Endothelial cell of umbilical vein (primary cell): ENCODE measurements at regions not wholly inside any gene's neighbourhood (a gene's known extent, or its start where the extent isn't known, plus 50 kb on each side); places are given as distances from the start of the nearest gene placed in this dataset.
A peak's percentile ranks its signal among the peaks of the same experiment; 100 is the strongest.

Experiments used
- BruUV-seq: library from RNA; stranded (reverse); fragments of 400-500 nt; replicated peaks from 2 replicates; lab custom pipeline; 2021; lab: Mats Ljungman, UMichigan
- CTCF ChIA-PET: fragments of 300-600, 350-600 bp; sonication (Branson Sonifier 250); formaldehyde crosslinking; loops from one replicate; lab custom pipeline; 2021; ENCODE audit warnings: antibody characterized with exemption, inconsistent platforms; lab: Charles Lee
- POLR2A ChIA-PET: fragments of 300-600, 350-600 bp; sonication (Branson Sonifier 250); formaldehyde crosslinking; loops from one replicate; lab custom pipeline; 2021; ENCODE audit warnings: antibody characterized with exemption, inconsistent platforms; lab: Charles Lee
- DNase-seq: peaks from one replicate; pipeline ENCODE4 v3.0.0-alpha.2; 2011; ENCODE audit warnings: low read depth, low spot score
- FAIRE-seq: peaks from 2 replicates; lab custom pipeline; 2011; peaks lifted over from hg19 to GRCh38; lab: Jason Lieb, UNC
- H2AFZ ChIP-seq: 2 replicates; pipeline ENCODE4 v1.6.0; 2012; ENCODE audit warnings: low read depth, low read length, control low read depth, inconsistent platforms
- H3K27ac ChIP-seq: 2 replicates; pipeline ENCODE4 v1.5.1; 2011; ENCODE audit warnings: low read depth, mild to moderate bottlenecking, control low read depth, low read length, moderate library complexity; ENCODE audit not compliant: insufficient read depth
- H3K27me3 ChIP-seq, 2 experiments: 2 replicates each; pipeline versions ENCODE4 v1.6.0 to v1.6.1; 2011; ENCODE audit warnings: low read length in 2 of 2, mixed read lengths in 1 of 2; ENCODE audit not compliant: control insufficient read depth in 2 of 2, insufficient read depth in 2 of 2
- H3K36me3 ChIP-seq, 2 experiments: 2 replicates in 1 of 2; 3 replicates in 1 of 2; pipeline ENCODE4 v1.5.1; 2011; ENCODE audit warnings: low read length in 2 of 2, mild to moderate bottlenecking in 1 of 2, moderate library complexity in 1 of 2; ENCODE audit not compliant: control insufficient read depth in 2 of 2, insufficient read depth in 2 of 2; ENCODE audit errors: extremely low read depth in 1 of 2
- H3K4me1 ChIP-seq: 3 replicates; pipeline ENCODE4 v1.5.1; 2011; ENCODE audit warnings: mild to moderate bottlenecking, low read length; ENCODE audit not compliant: control insufficient read depth, insufficient read depth; ENCODE audit errors: extremely low read depth
- H3K4me2 ChIP-seq: 2 replicates; pipeline ENCODE4 v1.6.1; 2011; ENCODE audit warnings: low read length, control low read depth, mixed read lengths; ENCODE audit not compliant: insufficient read depth
- H3K4me3 ChIP-seq, 3 experiments: fragments of 200-600 bp in 1 of 3; sonication (generic), shearing (Covaris generic) in 1 of 3; replicated peaks in 1 of 3; 2 replicates each; pipeline ENCODE4 v1.5.1; 2011 to 2016; ENCODE audit warnings: control low read depth in 3 of 3, low read length in 3 of 3, mild to moderate bottlenecking in 2 of 3, inconsistent platforms in 1 of 3, low read depth in 1 of 3, moderate library complexity in 1 of 3; ENCODE audit not compliant: insufficient read depth in 1 of 3
- H3K79me2 ChIP-seq: 2 replicates; pipeline ENCODE4 v1.6.0; 2012; ENCODE audit warnings: low read length, inconsistent platforms; ENCODE audit not compliant: control insufficient read depth, insufficient read depth
- H3K9ac ChIP-seq: replicated peaks from 2 replicates; pipeline ENCODE3; 2011; ENCODE audit warnings: low read length, control low read depth; ENCODE audit not compliant: insufficient read depth; ENCODE audit errors: extremely low read depth
- H3K9me1 ChIP-seq: replicated peaks from 3 replicates; pipeline ENCODE4 v1.6.0; 2011; ENCODE audit warnings: mild to moderate bottlenecking, low read length; ENCODE audit not compliant: control insufficient read depth, insufficient read depth; ENCODE audit errors: extremely low read depth
- H3K9me3 ChIP-seq: replicated peaks from 2 replicates; pipeline ENCODE4 v1.5.1; 2012; ENCODE audit warnings: low read length, inconsistent platforms; ENCODE audit not compliant: control insufficient read depth, insufficient read depth
- H4K20me1 ChIP-seq: replicated peaks from 2 replicates; pipeline ENCODE3; 2011; ENCODE audit warnings: mild to moderate bottlenecking, low read length; ENCODE audit not compliant: control insufficient read depth, insufficient read depth; ENCODE audit errors: extremely low read depth
- FOS ChIP-seq: IDR thresholded peaks from 2 replicates; pipeline ENCODE4 v1.6.1; 2011; ENCODE audit warnings: mild to moderate bottlenecking, low read length, moderate library complexity, borderline replicate concordance; ENCODE audit not compliant: insufficient read depth
- GATA2 ChIP-seq: IDR thresholded peaks from 2 replicates; pipeline ENCODE4 v1.7.0; 2011; ENCODE audit warnings: low read depth, mild to moderate bottlenecking, moderate library complexity, mixed read lengths, low read length; ENCODE audit not compliant: insufficient read length, insufficient read depth
- POLR2A ChIP-seq: IDR thresholded peaks from 2 replicates; pipeline ENCODE4 v1.6.1; 2012; ENCODE audit warnings: low read depth, mild to moderate bottlenecking, control low read depth, low read length
- POLR2AphosphoS5 ChIP-seq: IDR thresholded peaks from 2 replicates; pipeline ENCODE4 v1.6.1; 2012; ENCODE audit warnings: low read depth, mild to moderate bottlenecking, control low read depth, low read length, moderate library complexity; ENCODE audit not compliant: insufficient read depth
- dilution Hi-C: fragments of 300-500 bp; cut with MboI; formaldehyde crosslinking; loops from one replicate; pipeline ENCODE4 v1.15.0; 2019; ENCODE audit warnings: low sequenced_read_pairs; ENCODE audit not compliant: extremely low pct_ligation_motif_present
- intact Hi-C: fragments of 100-400 bp; cut with micrococcal nuclease; formaldehyde crosslinking; loops from one replicate; pipeline ENCODE4 v1.10.0; 2022
- TF ChIP-seq, protein P1 (sequence below), 2 donors: IDR thresholded peaks; 1 replicate in 1 of 2; 2 replicates in 1 of 2; pipeline ENCODE4 v1.5.1; 2011; ENCODE audit warnings: low read length in 2 of 2, mild to moderate bottlenecking in 2 of 2, moderate library complexity in 2 of 2, control low read depth in 1 of 2, inconsistent platforms in 1 of 2, low read depth in 1 of 2; ENCODE audit not compliant: insufficient read depth in 1 of 2; ENCODE audit errors: extremely low read depth in 1 of 2
- TF ChIP-seq, protein P2 (sequence below): IDR thresholded peaks from 2 replicates; pipeline ENCODE4 v1.6.1; 2011; ENCODE audit not compliant: insufficient read depth, insufficient read length

DNA sequence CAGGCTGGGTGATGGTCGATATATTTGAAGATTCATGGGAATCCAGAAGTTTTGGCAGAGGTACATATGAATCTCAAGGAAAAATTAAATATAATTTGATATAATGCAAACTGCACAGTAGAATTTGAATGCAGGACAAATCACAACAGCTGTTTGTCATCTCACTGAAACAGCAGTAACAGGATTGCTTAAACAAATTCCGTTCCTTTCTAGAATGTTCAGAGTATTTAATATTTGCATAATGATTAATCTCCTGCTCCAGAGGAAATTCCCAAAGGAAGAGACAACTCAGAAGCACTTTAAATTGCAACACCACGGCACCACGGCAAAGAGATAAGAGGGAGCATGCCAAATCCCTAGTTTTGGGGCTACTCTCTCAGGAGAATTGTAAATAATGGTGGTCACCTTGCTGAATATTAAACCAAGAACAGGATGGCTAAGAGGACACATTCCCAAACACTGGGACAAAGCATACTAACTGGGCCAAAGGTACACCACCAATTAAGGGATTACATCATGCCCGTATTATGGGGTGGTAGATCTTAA, 67.8 kb upstream of the MAP4K3 start:
- FAIRE-seq, result peak; percentile 26
- H3K79me2 ChIP-seq, result no peaks in the 10 kb centered on the region
- intact Hi-C loops (loop anchor here (1.0 kb wide), 1 partner anchor 7 kb away; no protein-coding TSS in a partner anchor), dilution Hi-C loops (no loop called here)
- H3K9ac ChIP-seq, result no peak overlapping the region
- CTCF ChIA-PET, result no interaction called here
- no TSS peak for BruUV-seq
- no peak overlapping the region for H3K4me3 ChIP-seq
- H3K9me1 ChIP-seq, result no peaks in the 10 kb centered on the region
- no peaks in the 10 kb centered on the region for H3K27me3 ChIP-seq
- H2AFZ ChIP-seq, result peak overlapping the region; percentile 81
- H3K36me3 ChIP-seq, result no peaks in the 10 kb centered on the region
- no peaks in the 10 kb centered on the region for H4K20me1 ChIP-seq
- H3K9me3 ChIP-seq, result no peaks in the 10 kb centered on the region
- no peak overlapping the region for H3K27ac ChIP-seq
- TF ChIP-seq POLR2AphosphoS5, result no peak
- TF ChIP-seq, protein P1, sequence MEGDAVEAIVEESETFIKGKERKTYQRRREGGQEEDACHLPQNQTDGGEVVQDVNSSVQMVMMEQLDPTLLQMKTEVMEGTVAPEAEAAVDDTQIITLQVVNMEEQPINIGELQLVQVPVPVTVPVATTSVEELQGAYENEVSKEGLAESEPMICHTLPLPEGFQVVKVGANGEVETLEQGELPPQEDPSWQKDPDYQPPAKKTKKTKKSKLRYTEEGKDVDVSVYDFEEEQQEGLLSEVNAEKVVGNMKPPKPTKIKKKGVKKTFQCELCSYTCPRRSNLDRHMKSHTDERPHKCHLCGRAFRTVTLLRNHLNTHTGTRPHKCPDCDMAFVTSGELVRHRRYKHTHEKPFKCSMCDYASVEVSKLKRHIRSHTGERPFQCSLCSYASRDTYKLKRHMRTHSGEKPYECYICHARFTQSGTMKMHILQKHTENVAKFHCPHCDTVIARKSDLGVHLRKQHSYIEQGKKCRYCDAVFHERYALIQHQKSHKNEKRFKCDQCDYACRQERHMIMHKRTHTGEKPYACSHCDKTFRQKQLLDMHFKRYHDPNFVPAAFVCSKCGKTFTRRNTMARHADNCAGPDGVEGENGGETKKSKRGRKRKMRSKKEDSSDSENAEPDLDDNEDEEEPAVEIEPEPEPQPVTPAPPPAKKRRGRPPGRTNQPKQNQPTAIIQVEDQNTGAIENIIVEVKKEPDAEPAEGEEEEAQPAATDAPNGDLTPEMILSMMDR (IDR thresholded peaks at IDR 0.05; ENCODE audit: extremely low read depth in 1 of 2, insufficient read depth in 1 of 2, low read depth in 1 of 2, low read length in 2 of 2), result no peak
- TF ChIP-seq, protein P2, sequence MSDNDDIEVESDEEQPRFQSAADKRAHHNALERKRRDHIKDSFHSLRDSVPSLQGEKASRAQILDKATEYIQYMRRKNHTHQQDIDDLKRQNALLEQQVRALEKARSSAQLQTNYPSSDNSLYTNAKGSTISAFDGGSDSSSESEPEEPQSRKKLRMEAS, result no peak
- TF ChIP-seq GATA2, result peak; percentile 40
- TF ChIP-seq FOS, result no peak
- no peak for TF ChIP-seq POLR2A
- DNase-seq, result peak; percentile 38
- POLR2A ChIA-PET, result no interaction called here
- H3K4me1 ChIP-seq, result peaks cover 5% of the 10 kb centered on the region
- no peak overlapping the region for H3K4me2 ChIP-seq
